Peyer's patch (tissue), 4 donors: ENCODE measurements at regions not wholly inside any gene's neighbourhood (a gene's known extent, or its start where the extent isn't known, plus 50 kb on each side); places are given as distances from the start of the nearest gene placed in this dataset.

Source experiments
- POLR2A ChIP-seq, 2 donors: fragments of 450-650 bp; IDR thresholded peaks; one replicate each; pipeline ENCODE4 v1.5.1; 2017; ENCODE audit warnings: antibody characterized with exemption in 2 of 2, mild to moderate bottlenecking in 2 of 2, moderate library complexity in 2 of 2
- TF ChIP-seq, protein P1 (sequence below), 6 experiments: fragments of 450-650 bp in 4 of 6; fragments of 200-600 bp in 2 of 6; sonication (generic) in 1 of 6; IDR thresholded peaks; one replicate each; pipeline ENCODE4 v1.5.1; 2017 to 2019; ENCODE audit warnings: antibody characterized with exemption in 6 of 6, mild to moderate bottlenecking in 3 of 6, moderate library complexity in 1 of 6

- TF ChIP-seq, protein P1, sequence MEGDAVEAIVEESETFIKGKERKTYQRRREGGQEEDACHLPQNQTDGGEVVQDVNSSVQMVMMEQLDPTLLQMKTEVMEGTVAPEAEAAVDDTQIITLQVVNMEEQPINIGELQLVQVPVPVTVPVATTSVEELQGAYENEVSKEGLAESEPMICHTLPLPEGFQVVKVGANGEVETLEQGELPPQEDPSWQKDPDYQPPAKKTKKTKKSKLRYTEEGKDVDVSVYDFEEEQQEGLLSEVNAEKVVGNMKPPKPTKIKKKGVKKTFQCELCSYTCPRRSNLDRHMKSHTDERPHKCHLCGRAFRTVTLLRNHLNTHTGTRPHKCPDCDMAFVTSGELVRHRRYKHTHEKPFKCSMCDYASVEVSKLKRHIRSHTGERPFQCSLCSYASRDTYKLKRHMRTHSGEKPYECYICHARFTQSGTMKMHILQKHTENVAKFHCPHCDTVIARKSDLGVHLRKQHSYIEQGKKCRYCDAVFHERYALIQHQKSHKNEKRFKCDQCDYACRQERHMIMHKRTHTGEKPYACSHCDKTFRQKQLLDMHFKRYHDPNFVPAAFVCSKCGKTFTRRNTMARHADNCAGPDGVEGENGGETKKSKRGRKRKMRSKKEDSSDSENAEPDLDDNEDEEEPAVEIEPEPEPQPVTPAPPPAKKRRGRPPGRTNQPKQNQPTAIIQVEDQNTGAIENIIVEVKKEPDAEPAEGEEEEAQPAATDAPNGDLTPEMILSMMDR (IDR thresholded peaks at IDR 0.05) = no peak
- TF ChIP-seq POLR2A (IDR thresholded peaks at IDR 0.05) = no peak
Observed at GRCh38 chr7:131955679-131956078, 399.3 kb upstream of the PODXL start.
